BLaER1 (cell line): ENCODE measurements at regions not wholly inside any gene's neighbourhood (a gene's known extent, or its start where the extent isn't known, plus 50 kb on each side); places are given as distances from the start of the nearest gene placed in this dataset.
"Not testable (repeated sequence)": the region's sequence is repeated elsewhere in the genome, so short reads cannot be mapped to it uniquely, and the experiment has no call there.

Experiments used
- H3K27ac ChIP-seq: shearing (Covaris generic); formaldehyde crosslinking; 2 replicates; pipeline ENCODE4 v1.8.1; 2022
- H3K27me3 ChIP-seq: shearing (Covaris generic); formaldehyde crosslinking; 2 replicates; pipeline ENCODE4 v1.8.1; 2022
- H3K36me3 ChIP-seq: shearing (Covaris generic); formaldehyde crosslinking; 2 replicates; pipeline ENCODE4 v1.8.1; 2022
- H3K4me1 ChIP-seq: shearing (Covaris generic); formaldehyde crosslinking; 2 replicates; pipeline ENCODE4 v1.8.1; 2022
- H3K4me2 ChIP-seq: shearing (Covaris generic); formaldehyde crosslinking; 2 replicates; pipeline ENCODE4 v1.8.1; 2022
- H3K4me3 ChIP-seq: shearing (Covaris generic); formaldehyde crosslinking; 2 replicates; pipeline ENCODE4 v1.8.1; 2022
- H3K9ac ChIP-seq: shearing (Covaris generic); formaldehyde crosslinking; 2 replicates; pipeline ENCODE4 v1.8.1; 2022
- H3K9me3 ChIP-seq: shearing (Covaris generic); formaldehyde crosslinking; 2 replicates; pipeline ENCODE4 v1.8.1; 2022
- H4K20me1 ChIP-seq: shearing (Covaris generic); formaldehyde crosslinking; 2 replicates; pipeline ENCODE4 v1.8.1; 2022
- Cebpa-rat ChIP-seq: shearing (Covaris generic); IDR thresholded peaks from 2 replicates; pipeline ENCODE4 v1.8.1; 2022

DNA sequence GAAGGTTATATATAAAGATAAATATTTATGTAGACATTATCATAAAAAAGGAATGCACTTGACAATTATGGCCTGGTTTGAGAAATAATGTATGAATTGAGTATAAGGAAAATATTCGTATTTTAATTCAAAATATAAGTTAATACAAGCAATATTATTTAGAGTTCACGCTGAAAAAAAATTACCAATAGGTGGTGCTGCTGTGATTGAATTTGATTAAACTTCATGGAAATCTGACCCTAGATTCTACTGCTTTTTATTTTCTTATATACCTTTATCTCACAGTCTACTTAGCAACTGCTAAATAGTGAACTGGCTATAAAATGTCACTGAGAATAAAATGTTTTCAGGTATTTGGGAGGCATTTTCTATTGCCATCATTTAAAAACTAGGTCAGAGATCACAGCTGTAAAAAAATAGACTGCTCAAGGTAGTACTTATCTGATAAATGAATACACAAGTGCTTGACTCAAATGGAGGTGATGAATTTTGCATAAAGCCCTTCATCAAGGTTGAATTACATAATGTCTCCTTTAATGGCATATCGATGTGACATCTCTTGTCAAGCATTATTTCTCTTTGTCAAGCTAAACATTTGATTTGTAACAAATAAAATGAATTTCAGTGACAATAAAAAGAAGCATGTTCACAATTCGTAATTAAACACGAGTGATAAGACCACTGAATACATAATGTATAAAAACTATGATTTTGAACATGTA lies 1638.8 kb upstream of the PCDH7 start:
- no peaks in the 10 kb centered on the region for H4K20me1 ChIP-seq
- no peak overlapping the region for H3K4me3 ChIP-seq
- TF ChIP-seq Cebpa-rat: no peak
- no peaks in the 10 kb centered on the region for H3K36me3 ChIP-seq
- H3K4me1 ChIP-seq: no peaks in the 10 kb centered on the region
- H3K4me2 ChIP-seq: no peak overlapping the region
- no peaks in the 10 kb centered on the region for H3K27me3 ChIP-seq
- H3K27ac ChIP-seq: no peak overlapping the region
- H3K9me3 ChIP-seq: no peaks in the 10 kb centered on the region
- H3K9ac ChIP-seq: no peak overlapping the region

DNA sequence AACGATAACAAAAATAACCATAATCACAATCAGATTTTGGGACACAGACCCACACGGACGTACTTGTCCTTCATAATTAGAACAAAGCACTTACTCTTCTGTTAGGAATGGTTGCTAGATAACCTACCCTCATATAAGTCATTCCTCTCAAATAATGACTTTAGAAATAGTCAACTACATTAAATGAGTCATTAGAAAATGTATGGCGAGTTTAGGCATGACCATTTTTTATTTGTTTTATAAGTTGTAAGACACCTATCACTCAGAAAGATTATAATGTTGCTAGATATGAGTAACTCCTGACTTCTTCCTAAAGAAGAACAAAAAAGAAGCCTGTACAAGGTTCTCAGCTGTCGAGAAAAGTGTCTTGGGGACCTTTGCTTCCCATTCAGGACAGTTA lies 1637.5 kb upstream of the PCDH7 start:
- H3K4me1 ChIP-seq: no peaks in the 10 kb centered on the region
- H3K27me3 ChIP-seq: no peaks in the 10 kb centered on the region
- H3K4me3 ChIP-seq: no peak overlapping the region
- no peak overlapping the region for H3K9ac ChIP-seq
- H4K20me1 ChIP-seq: no peaks in the 10 kb centered on the region
- no peaks in the 10 kb centered on the region for H3K36me3 ChIP-seq
- H3K4me2 ChIP-seq: no peak overlapping the region
- no peaks in the 10 kb centered on the region for H3K9me3 ChIP-seq
- TF ChIP-seq Cebpa-rat: no peak
- no peak overlapping the region for H3K27ac ChIP-seq

DNA sequence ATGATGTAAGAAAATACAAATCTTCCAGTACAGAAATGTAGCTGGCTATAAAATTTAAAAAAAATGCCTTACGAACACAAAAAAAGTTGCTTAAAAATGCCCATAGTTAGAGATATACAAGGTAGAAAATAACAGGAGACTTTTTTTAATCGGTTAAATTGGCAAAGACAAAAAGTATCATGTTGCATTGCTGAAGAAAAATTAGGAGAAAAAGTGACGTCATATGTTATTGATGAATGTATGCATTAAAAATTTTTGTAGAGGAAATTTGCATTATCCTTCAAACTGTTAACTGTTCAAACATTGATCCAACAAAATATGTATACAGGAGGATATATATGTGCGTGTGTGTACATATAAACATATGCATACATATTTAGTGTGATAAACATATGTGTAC lies 1634.4 kb upstream of the PCDH7 start:
- Histone ChIP-seq H4K20me1 (no peaks in the 10 kb centered on the region), H3K4me2 (no peak overlapping the region), H3K9ac (no peak overlapping the region), H3K27ac (no peak overlapping the region), H3K9me3 (no peaks in the 10 kb centered on the region), H3K36me3 (no peaks in the 10 kb centered on the region), H3K27me3 (no peaks in the 10 kb centered on the region), H3K4me1 (no peaks in the 10 kb centered on the region), H3K4me3 (no peak overlapping the region)
- TF ChIP-seq Cebpa-rat: no peak

DNA sequence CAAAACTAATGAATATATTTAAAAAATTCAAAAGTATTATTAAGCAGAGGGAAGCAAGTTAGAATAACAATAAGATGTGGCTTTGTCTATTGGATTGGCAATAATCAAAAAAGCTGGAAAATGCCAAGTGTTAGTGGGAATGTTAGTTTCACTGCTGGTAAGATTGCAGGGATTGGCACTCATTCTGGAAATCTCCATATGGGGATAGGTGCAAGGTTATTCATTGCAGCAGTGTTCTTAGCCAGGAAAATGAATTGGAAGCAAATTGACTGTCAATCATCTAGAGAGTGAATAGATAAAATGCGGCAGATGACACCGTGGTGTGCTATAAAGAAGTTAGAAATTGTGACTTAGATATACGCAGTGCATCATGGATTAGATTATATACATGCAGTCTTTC lies 1615.5 kb upstream of the PCDH7 start:
- Histone ChIP-seq H3K27ac (no peak overlapping the region), H3K9me3 (no peaks in the 10 kb centered on the region), H3K27me3 (no peaks in the 10 kb centered on the region), H3K36me3 (no peaks in the 10 kb centered on the region), H3K4me3 (no peak overlapping the region), H3K4me2 (no peak overlapping the region), H4K20me1 (no peaks in the 10 kb centered on the region), H3K4me1 (no peaks in the 10 kb centered on the region), H3K9ac (no peak overlapping the region)
- TF ChIP-seq Cebpa-rat: no peak

DNA sequence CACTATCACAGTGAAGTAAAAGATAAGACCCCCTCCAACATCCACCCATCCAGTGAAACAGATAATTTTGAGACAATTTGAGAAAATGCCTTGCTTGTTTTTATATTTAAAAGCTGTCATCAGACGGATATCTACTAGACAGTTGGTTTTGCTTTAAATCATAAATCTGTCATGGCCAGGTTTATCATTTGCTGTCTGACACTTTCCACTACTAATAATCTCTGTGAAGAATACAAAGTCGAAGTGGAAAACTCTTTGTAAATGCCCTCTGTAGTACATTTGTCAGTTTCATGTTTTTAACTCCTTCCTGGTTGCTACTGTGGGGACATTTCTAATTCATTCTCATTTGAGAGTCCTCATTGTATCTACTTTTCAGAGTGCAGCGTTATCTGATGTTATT lies 1606.2 kb upstream of the PCDH7 start:
- H3K4me1 ChIP-seq: no peaks in the 10 kb centered on the region
- peaks cover 5% of the 10 kb centered on the region for H3K9me3 ChIP-seq
- H3K9ac ChIP-seq: no peak overlapping the region
- TF ChIP-seq Cebpa-rat: no peak
- H3K27me3 ChIP-seq: no peaks in the 10 kb centered on the region
- no peaks in the 10 kb centered on the region for H3K36me3 ChIP-seq
- H3K4me3 ChIP-seq: no peak overlapping the region
- H3K4me2 ChIP-seq: no peak overlapping the region
- no peak overlapping the region for H3K27ac ChIP-seq
- H4K20me1 ChIP-seq: no peaks in the 10 kb centered on the region

DNA sequence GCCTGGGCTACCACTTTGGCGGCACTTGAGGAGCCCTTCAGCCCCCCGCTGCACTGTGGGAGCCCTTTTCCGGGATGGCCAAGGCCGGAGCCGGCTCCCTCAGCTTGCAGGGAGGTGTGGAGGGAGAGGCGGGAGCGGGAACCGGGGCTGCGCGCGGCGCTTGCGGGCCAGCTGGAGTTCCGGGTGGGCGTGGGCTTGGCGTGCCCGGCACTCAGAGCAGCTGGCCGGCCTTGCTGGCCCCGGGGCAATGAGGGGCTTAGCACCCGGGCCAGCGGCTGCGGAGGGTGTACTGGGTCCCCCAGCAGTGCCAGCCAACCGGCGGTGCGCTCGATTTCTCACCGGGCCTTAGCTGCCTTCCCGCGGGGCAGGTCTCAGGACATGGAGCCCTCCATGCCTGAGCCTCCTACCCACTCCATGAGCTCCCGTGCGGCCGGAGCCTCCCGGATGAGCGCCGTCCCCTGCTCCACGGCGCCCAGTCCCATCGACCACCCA lies 1602.9 kb upstream of the PCDH7 start:
- not testable (repeated sequence) for H3K27ac ChIP-seq, H3K27me3 ChIP-seq

DNA sequence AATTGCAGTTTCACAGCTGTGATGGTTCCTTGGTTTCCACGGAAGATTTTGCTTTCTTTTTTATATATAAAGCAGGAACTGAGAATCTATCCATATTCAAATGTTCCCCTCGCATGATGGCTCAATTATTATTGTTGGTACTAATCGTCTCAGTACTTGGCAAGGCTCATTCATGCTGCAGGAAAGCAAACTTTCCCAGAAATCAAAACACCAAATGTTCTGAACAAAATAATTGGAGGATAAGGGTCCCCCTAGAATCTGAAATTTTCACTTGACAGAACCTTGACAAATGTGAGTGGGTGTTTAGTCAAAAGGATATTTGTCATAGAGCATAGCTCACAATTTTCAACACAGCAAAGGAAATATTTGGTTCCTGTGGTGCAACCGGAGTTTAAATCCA lies 1598.6 kb upstream of the PCDH7 start:
- Histone ChIP-seq H4K20me1 (no peaks in the 10 kb centered on the region), H3K9ac (no peak overlapping the region), H3K36me3 (no peaks in the 10 kb centered on the region), H3K4me3 (no peak overlapping the region), H3K9me3 (peaks cover 5% of the 10 kb centered on the region), H3K27ac (no peak overlapping the region), H3K4me1 (no peaks in the 10 kb centered on the region), H3K4me2 (no peak overlapping the region), H3K27me3 (no peaks in the 10 kb centered on the region)
- no peak for TF ChIP-seq Cebpa-rat

More for the DNA sequence above, 1602.9 kb upstream of the PCDH7 start:
- H3K9ac ChIP-seq, H3K36me3 ChIP-seq, H3K4me2 ChIP-seq, H4K20me1 ChIP-seq, H3K9me3 ChIP-seq, H3K4me1 ChIP-seq, H3K4me3 ChIP-seq: not testable (repeated sequence)

DNA sequence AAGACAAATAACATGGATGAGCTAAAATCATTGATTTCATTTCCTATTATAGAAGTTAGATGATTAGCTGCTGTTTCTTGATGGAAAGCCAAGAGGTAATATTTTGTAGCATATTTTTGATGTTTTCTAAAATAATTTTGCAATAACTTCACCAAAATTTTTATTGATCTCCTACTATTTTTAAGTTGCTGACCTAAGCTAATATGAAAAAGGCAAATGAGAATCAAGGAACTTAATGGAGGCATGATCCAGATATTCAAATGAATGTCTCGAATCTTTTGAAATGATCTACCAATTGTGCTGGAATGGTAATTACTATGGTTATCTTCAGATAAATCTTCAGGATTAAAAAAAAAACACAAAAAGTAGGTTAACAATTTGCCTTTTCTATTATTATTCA lies 1591.4 kb upstream of the PCDH7 start:
- no peaks in the 10 kb centered on the region for H3K27me3 ChIP-seq
- H3K4me1 ChIP-seq: peaks cover 13% of the 10 kb centered on the region

DNA sequence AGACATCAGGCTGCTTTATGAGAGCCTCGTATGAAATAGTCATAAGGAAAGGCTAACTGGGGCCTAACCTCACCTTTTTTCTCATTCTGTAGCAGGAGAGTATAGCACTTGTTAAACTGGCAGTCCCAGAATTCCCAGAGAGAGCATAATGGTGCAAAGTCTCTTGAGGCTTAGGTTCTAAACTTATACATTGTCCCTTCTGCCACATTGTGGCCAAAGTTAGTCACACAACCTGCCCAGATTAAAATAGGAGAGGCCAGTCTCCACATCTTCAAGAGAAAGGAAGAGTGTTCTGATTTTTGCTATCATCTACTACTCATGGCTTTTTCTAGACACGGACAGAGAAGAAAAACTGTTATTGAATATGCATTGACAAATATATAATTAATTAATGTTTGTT lies 1588.9 kb upstream of the PCDH7 start:
- no peak overlapping the region for H3K4me2 ChIP-seq
- no peaks in the 10 kb centered on the region for H4K20me1 ChIP-seq
- peaks cover 13% of the 10 kb centered on the region for H3K4me1 ChIP-seq
- no peak for TF ChIP-seq Cebpa-rat
- H3K4me3 ChIP-seq: no peak overlapping the region
- no peaks in the 10 kb centered on the region for H3K36me3 ChIP-seq
- H3K9me3 ChIP-seq: no peaks in the 10 kb centered on the region
- H3K27ac ChIP-seq: no peak overlapping the region
- H3K9ac ChIP-seq: no peak overlapping the region
- no peaks in the 10 kb centered on the region for H3K27me3 ChIP-seq

More for the DNA sequence above, 1591.4 kb upstream of the PCDH7 start:
- Histone ChIP-seq H3K9me3 (no peaks in the 10 kb centered on the region), H3K9ac (no peak overlapping the region), H3K27ac (no peak overlapping the region), H4K20me1 (no peaks in the 10 kb centered on the region), H3K4me2 (no peak overlapping the region), H3K4me3 (no peak overlapping the region), H3K36me3 (no peaks in the 10 kb centered on the region)
- TF ChIP-seq Cebpa-rat: no peak

DNA sequence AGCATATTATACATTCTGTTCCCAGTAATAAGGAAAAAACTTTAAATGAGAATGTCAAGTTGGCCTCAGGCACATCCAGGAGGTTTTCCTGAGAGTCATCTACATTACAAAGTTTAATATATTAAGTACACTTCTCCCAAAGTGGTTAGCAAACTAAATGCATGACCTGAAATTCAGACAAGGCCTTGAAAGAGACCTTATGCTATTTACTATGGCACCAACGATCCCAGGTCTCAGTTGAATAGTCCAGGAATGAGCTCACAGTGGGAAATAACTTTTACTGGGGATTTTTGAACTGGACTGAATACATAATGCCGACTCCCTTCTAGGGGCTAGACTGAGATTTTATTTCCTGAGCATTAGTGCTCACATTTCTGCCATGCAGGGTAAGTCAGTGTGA lies 1577.5 kb upstream of the PCDH7 start:
- no peak overlapping the region for H3K27ac ChIP-seq
- no peaks in the 10 kb centered on the region for H3K36me3 ChIP-seq
- no peak overlapping the region for H3K9ac ChIP-seq
- H3K4me1 ChIP-seq: no peaks in the 10 kb centered on the region
- no peaks in the 10 kb centered on the region for H3K27me3 ChIP-seq
- TF ChIP-seq Cebpa-rat: no peak
- H3K4me2 ChIP-seq: no peak overlapping the region
- no peaks in the 10 kb centered on the region for H4K20me1 ChIP-seq
- H3K9me3 ChIP-seq: no peaks in the 10 kb centered on the region
- no peak overlapping the region for H3K4me3 ChIP-seq

DNA sequence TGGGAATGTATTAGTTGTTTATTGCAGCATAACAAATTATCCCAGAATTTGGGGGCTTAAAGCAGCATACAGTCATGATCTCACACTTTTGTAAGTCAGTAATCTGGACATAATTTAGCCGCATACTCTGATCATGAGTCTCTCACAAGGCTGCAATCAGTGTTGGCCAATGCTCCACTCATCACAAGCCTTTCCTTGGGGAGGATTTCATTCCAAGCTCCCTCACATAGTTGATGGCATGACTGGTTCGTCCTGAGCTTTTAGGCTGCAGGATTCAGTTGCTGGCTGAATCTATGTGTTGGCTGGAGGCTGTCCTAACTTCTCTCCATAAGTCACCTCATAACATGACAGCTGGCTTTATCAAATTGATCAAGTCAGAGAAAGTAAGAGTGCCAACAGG lies 1568.6 kb upstream of the PCDH7 start:
- Histone ChIP-seq H3K27me3 (no peaks in the 10 kb centered on the region), H3K4me2 (no peak overlapping the region), H3K27ac (no peak overlapping the region), H3K9me3 (no peaks in the 10 kb centered on the region), H3K36me3 (no peaks in the 10 kb centered on the region), H3K9ac (no peak overlapping the region), H3K4me3 (no peak overlapping the region), H4K20me1 (no peaks in the 10 kb centered on the region), H3K4me1 (no peaks in the 10 kb centered on the region)
- no peak for TF ChIP-seq Cebpa-rat
